DMS114 treated with DMSO at 0.1 percent for 48 hours (cell line): ENCODE measurements at regions not wholly inside any gene's neighbourhood (a gene's known extent, or its start where the extent isn't known, plus 50 kb on each side); places are given as distances from the start of the nearest gene placed in this dataset.

Experiments used
- DNase-seq: peaks from one replicate; lab custom pipeline; 2025; ENCODE audit not compliant: unreplicated experiment; lab: John Stamatoyannopoulos, UW

GRCh38 chr12:92556637-92557421 lies 146.0 kb upstream of the PLEKHG7 start:
- no peak for DNase-seq

- no peak for DNase-seq
Observed at GRCh38 chr12:92556141-92556540, 146.6 kb upstream of the PLEKHG7 start.

GRCh38 chr12:92554158-92555073 lies 148.4 kb upstream of the PLEKHG7 start:
- no peak for DNase-seq

- no peak for DNase-seq
Observed at GRCh38 chr12:92553389-92553788, 149.4 kb upstream of the PLEKHG7 start.

GRCh38 chr12:92552412-92553108 lies 150.2 kb upstream of the PLEKHG7 start:
- no peak for DNase-seq

- DNase-seq: no peak
Observed at GRCh38 chr12:92551853-92552397, 150.9 kb upstream of the PLEKHG7 start.

- no peak for DNase-seq
Observed at GRCh38 chr12:92551210-92551609, 151.6 kb upstream of the PLEKHG7 start.

GRCh38 chr12:92550661-92551060 lies 152.1 kb upstream of the PLEKHG7 start:
- DNase-seq: no peak

- DNase-seq: no peak
Observed at GRCh38 chr12:92550254-92550653, 152.5 kb upstream of the PLEKHG7 start.

GRCh38 chr12:92549516-92549915 lies 153.3 kb upstream of the PLEKHG7 start:
- DNase-seq: no peak

- DNase-seq: no peak
Observed at GRCh38 chr12:92547906-92548305, 154.9 kb upstream of the PLEKHG7 start.

GRCh38 chr12:92547420-92547819 lies 155.4 kb upstream of the PLEKHG7 start:
- DNase-seq: no peak

- DNase-seq: no peak
Observed at GRCh38 chr12:92546635-92547348, 156.0 kb upstream of the PLEKHG7 start.

- no peak for DNase-seq
Observed at GRCh38 chr12:92546259-92546634, 156.5 kb upstream of the PLEKHG7 start.

GRCh38 chr12:92544322-92544721 lies 158.5 kb upstream of the PLEKHG7 start:
- no peak for DNase-seq

GRCh38 chr12:92543840-92544239 lies 158.9 kb upstream of the PLEKHG7 start:
- no peak for DNase-seq

GRCh38 chr12:92543359-92543758 lies 159.4 kb upstream of the PLEKHG7 start:
- DNase-seq: no peak

GRCh38 chr12:92541731-92542130 lies 161.1 kb upstream of the PLEKHG7 start:
- no peak for DNase-seq

- no peak for DNase-seq
Observed at GRCh38 chr12:92540782-92541423, 161.9 kb upstream of the PLEKHG7 start.
